Amygdala (tissue), 56 donors: ENCODE measurements at regions not wholly inside any gene's neighbourhood (a gene's known extent, or its start where the extent isn't known, plus 50 kb on each side); places are given as distances from the start of the nearest gene placed in this dataset.
A peak's percentile ranks its signal among the peaks of the same experiment; 100 is the strongest.
"Not testable (repeated sequence)": the region's sequence is repeated elsewhere in the genome, so short reads cannot be mapped to it uniquely, and the experiment has no call there.

Experiments used
- DNase-seq, 56 donors: peaks; one replicate each; lab custom pipeline; 2025; lab: John Stamatoyannopoulos, UW

DNA sequence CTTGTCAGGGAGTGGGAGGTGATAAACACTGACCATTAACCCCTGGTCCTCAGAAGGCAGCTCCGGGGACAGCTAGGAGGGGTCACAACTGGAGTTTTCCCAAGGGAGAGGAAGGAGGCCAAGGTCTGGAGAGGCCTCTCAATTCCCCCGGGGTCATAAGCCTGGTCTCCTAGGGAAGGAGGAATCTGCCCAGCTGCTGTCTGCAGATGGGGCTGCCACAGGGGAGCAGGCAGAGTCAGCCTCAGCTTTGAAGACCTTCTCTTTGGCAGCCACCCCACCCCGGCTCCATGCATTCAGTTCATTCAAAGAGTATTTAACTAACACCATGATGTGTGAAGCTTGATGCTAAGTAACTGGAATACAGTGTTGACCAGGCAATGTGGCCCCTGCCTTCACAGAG is 74.6 kb upstream of the HSPA9 start:
- no peak for DNase-seq

GRCh38 chr5:138649316-138649720 is 74.1 kb upstream of the HSPA9 start:
- DNase-seq: peak in 15 of 56 donors; percentile 14 to 58 (median 35)

DNA sequence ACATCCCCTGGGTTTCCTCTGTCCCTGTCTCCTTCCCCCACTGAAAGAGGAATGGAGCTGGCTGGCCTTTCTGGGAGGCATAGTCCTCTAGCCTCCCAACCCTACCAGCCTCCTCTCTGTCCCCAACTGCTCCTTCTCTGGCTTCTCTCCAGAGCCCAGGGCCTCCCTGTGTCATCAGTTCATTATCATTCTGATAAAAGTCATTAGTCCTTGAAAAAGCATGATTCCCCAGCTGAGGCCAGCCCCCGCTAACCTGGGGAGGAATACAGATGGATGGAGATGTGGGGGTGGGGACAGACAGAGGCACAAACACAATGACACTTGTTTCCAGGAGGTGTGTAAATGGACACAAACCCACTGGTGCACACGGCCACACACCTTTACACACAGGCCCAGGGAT is 73.6 kb upstream of the HSPA9 start:
- no peak for DNase-seq

- DNase-seq: no peak
These were observed 72.7 kb upstream of the HSPA9 start for GRCh38 chr5:138647794-138648410.

DNA sequence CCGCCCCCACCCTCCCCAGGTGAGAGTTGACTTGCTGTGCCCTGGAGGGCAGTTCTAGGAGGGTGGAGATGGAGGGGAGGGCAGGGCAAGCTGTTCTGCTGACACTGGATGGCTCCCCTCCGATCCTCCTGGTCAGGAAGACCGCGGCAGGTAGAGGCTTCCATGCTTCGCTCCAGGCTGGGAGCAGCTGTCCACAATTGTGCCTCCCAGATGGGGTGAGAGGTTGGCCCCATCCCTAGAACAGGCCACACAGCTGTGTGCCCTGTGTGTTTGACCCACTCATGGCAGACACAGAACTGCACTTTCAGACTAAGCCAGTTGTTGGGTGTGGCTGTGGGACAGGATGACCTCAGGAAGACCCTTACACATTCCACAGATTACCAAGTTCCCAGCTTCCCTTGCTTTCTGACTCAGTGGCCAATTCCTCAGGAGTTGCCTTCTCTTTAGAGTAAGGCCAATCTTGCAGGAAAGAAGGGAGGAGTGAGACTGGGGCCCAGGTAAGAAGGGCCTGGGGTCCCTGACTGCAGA is 72.1 kb upstream of the HSPA9 start:
- no peak for DNase-seq

GRCh38 chr5:138646671-138647070 is 71.5 kb upstream of the HSPA9 start:
- DNase-seq: no peak

- peak in 15 of 56 donors; percentile 18 to 64 (median 36) for DNase-seq
These were observed 70.8 kb upstream of the HSPA9 start for GRCh38 chr5:138645778-138646575.

GRCh38 chr5:138643040-138643791 is 68.0 kb upstream of the HSPA9 start:
- no peak for DNase-seq

- peak in 41 of 56 donors; percentile 17 to 80 (median 44) for DNase-seq
These were observed 66.5 kb upstream of the HSPA9 start for GRCh38 chr5:138641547-138642298.

DNA sequence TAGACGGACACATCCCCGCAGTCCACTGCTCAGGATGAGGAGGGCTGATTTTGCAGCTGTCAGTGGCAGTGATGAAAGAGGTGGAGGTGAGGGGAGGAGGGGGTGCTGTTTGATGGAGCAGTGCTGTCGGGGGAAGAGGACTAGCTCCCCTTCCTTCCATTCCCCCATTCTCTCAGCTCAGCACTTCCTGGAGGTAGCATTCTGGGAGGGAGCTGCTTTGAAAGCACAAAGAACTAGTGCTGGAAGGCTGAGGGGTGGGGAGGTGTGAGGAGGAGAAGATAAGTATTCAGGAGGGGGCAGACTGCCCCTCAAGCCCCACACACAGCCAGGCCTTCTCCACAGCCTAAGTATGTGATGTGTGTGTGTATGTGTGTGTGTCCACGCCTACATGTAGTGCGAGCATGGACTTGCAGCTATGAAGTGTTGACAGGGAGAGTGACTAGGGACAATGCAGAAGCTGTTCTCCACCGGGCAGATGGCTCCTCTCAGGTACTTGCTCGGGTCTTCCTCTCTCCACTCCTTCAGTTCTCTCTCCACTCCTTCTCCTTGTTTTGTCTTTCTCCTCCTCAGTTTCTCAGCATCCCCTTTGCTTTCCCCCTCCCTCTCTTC is 65.5 kb upstream of the HSPA9 start:
- peak in 1 of 56 donors; percentile 48 for DNase-seq

DNA sequence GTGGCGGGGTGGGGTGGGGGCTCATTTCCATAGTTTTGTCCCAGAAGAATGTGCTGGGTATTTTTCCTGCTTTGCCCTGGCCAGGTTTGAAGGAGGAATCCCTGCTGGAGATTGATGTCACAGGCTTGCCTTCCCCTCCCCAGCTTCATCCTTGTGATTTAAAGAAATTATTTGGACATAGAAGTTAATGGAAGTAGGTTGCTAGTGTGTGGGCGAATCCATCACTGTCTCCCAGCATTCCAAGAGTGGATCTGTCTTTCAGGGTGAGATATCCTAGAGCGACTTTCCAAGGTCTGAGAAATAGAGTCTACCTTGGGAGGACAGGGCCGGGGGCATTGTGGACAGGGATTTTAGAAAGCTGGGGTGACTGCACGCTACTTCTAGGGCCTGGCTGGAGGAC is 64.9 kb upstream of the HSPA9 start:
- no peak for DNase-seq

DNA sequence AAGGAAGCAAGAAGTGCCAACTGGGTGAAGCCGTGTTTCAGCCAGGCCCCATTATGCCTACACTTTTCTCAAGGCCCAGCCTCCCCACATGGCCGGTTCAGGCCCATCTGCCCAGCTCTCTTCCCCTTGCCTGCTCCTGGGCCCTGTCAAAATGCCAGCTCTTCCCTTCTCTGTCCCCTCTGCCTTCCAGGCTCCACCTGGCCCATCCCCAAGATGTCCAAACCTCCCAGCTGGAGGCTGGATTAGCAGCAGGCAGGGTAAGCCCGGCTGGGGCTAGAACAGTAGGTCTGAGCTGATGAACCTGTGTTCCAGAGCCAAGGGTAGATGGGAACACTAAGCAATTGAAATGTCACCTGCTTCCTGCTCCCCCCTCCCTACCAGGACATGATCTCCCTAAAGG is 64.1 kb upstream of the HSPA9 start:
- no peak for DNase-seq

- DNase-seq: no peak
These were observed 62.1 kb upstream of the HSPA9 start for GRCh38 chr5:138637256-138637655.

DNA sequence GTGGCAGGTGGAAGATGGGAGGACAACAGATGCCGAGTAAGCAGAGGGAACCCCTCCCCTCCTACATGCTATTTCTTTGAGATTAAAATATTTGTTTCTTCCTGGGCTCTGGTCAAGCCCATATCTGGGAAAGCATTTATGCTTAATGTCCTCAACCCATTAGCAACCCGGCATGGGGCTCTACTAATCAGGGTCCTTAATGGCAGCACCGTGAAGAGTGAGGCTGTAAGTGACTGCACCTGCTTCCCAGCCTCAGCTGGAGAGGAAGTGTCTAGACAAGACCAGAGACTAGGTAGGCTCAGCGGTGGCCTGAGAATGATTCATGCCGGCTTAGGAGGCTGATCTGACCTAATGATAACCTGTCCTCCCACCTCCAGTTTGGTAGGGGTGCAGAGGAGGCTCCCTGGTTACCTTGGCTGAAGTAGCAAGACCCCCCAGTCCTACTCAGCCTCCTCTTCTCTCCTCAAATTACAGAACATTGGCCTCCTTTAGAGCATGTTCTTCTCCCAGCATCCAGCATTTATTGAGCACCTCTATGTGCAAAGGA is 61.3 kb upstream of the HSPA9 start:
- no peak for DNase-seq

DNA sequence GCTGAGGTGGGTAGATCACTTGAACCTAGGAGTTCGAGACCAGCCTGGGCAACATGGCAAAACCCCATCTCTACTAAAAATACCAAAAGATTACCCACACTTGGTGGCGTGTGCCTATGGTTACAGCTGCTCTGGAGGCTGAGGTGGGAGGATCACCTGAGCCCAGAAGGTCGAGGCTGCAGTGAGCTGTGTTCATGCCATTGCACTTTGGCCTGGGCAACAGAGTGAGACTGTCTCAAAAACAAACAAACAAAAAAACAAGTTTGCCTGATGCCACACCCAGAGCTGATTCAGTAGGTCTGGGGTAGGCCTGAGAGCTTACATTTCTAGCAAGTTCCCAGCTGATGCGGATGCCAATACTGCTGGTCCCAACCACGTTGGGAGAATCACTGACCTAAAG is 60.5 kb upstream of the HSPA9 start:
- no peak for DNase-seq

- no peak for DNase-seq
These were observed 60.1 kb upstream of the HSPA9 start for GRCh38 chr5:138635265-138635664.

DNA sequence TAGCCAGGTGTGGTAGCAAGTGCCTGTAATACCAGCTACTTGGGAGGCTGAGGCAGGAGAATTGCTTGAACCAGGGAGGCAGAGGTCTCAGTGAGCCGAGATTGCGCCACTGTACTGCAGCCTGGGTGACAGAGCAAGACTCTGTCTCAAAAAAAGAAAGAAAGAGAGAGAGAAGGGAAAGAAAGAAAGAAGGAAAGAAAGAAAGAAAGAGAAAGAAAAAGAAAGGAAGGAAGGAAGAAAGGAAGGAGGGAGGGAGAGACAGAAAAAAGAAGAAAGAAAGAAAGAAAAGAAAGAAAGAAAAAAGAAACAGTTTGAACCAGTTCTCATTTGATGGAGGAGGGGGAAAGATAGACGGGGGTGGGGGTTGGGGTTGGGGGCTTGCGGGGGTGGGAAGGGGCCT is 59.6 kb upstream of the HSPA9 start:
- not testable (repeated sequence) for DNase-seq

DNA sequence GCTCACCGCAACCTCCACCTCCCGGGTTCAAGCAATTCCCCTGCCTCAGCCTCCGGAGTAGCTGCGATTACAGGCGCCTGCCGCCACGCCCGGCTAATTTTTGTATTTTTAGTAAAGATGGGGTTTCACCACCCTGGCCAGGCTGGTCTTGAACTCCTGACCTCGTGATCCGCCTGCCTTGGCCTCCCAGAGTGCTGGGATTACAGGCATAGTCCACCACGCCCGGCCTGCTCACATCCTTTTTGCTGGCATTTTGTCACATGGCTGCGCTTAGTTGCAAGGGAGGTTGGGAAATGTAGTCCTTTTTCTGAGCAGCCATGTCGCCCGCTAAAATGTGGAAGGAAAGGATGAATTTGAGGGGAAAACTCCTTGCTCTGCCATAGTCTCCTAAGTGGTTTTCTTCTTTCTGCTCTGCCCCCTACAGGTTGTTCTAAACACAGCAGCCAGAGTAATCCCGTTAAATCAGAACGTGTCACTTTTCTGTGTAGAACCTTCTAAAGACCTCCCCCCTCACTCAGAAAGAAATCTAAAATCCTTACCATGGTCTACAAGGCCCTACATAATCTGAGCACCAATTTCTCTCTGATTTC is 57.8 kb upstream of the HSPA9 start:
- DNase-seq: peak in 42 of 56 donors; percentile 23 to 83 (median 50)
